Panc1 (cell line): ENCODE measurements at regions not wholly inside any gene's neighbourhood (a gene's known extent, or its start where the extent isn't known, plus 50 kb on each side); places are given as distances from the start of the nearest gene placed in this dataset.

Experiments
- ATAC-seq: fragments of 200-7000 bp; cut with Tn5 transposase; 2 replicates; pipeline ENCODE4 v1.9.1; 2020; ENCODE audit warnings: mild to moderate bottlenecking, moderate library complexity
- BruUV-seq: library from RNA; stranded (reverse); fragments of 400-500 nt; replicated peaks from 2 replicates; lab custom pipeline; 2021; lab: Mats Ljungman, UMichigan
- CTCF ChIA-PET: fragments of 300-600 bp; sonication (Branson Sonifier 250); formaldehyde crosslinking; loops from one replicate; lab custom pipeline; 2022; ENCODE audit warnings: antibody characterized with exemption; lab: Charles Lee
- POLR2A ChIA-PET: fragments of 300-600 bp; sonication (Branson Sonifier 250); formaldehyde crosslinking; loops from one replicate; lab custom pipeline; 2022; ENCODE audit warnings: antibody characterized with exemption; lab: Charles Lee
- DNase-seq: peaks from one replicate; pipeline ENCODE4 v3.0.0-alpha.2; 2010; ENCODE audit warnings: low read depth, low spot score
- H3K27ac ChIP-seq: 2 replicates; pipeline ENCODE4 v1.5.1; 2011; ENCODE audit warnings: mild to moderate bottlenecking, low read length, inconsistent platforms
- H3K27me3 ChIP-seq: fragments of 200-500 bp; sonication (Bioruptor generic); 2 replicates; pipeline ENCODE4 v1.6.0; 2014; ENCODE audit warnings: low read length, inconsistent platforms; ENCODE audit not compliant: control insufficient read depth, insufficient read depth
- H3K36me3 ChIP-seq: fragments of 200-500 bp; sonication (Bioruptor generic); 2 replicates; pipeline ENCODE4 v1.5.1; 2014; ENCODE audit warnings: inconsistent platforms, mild to moderate bottlenecking, low read length, moderate library complexity; ENCODE audit not compliant: control insufficient read depth, insufficient read depth
- H3K4me1 ChIP-seq: 2 replicates; pipeline ENCODE4 v1.5.1; 2011; ENCODE audit warnings: inconsistent platforms, mild to moderate bottlenecking, low read length, moderate library complexity; ENCODE audit not compliant: control insufficient read depth, insufficient read depth
- H3K4me3 ChIP-seq, 2 experiments: 2 replicates each; pipeline ENCODE4 v1.5.1; 2011 to 2012; ENCODE audit warnings: low read depth in 2 of 2, low read length in 2 of 2, mild to moderate bottlenecking in 2 of 2, inconsistent platforms in 1 of 2, moderate library complexity in 1 of 2
- H3K9me3 ChIP-seq: fragments of 200-500 bp; sonication (Bioruptor generic); 2 replicates; pipeline ENCODE4 v1.5.1; 2014; ENCODE audit warnings: low read depth, mild to moderate bottlenecking, inconsistent platforms, low read length, moderate library complexity; ENCODE audit not compliant: control insufficient read depth, insufficient read depth
- CTCF ChIP-seq: fragments of 450-650 bp; IDR thresholded peaks from 2 replicates; pipeline ENCODE4 v1.5.1; 2017; ENCODE audit warnings: mild to moderate bottlenecking
- POLR2AphosphoS5 ChIP-seq: IDR thresholded peaks from 2 replicates; pipeline ENCODE4 v1.6.1; 2012; ENCODE audit warnings: mild to moderate bottlenecking, low read depth, low read length, moderate library complexity
- SIN3A ChIP-seq: IDR thresholded peaks from 2 replicates; pipeline ENCODE4 v1.6.1; 2012; ENCODE audit warnings: low read depth, mild to moderate bottlenecking, low read length, moderate library complexity, borderline replicate concordance; ENCODE audit not compliant: insufficient read depth
- TCF7L2 ChIP-seq: IDR thresholded peaks from 2 replicates; pipeline ENCODE4 v1.6.1; 2011; ENCODE audit warnings: mild to moderate bottlenecking, low read depth, low read length, inconsistent platforms
- in situ Hi-C: cut with HindIII; loops from 2 replicates; pipeline ENCODE4 v1.10.0; 2016; ENCODE audit warnings: low sequenced_read_pairs, low pct_unique_long_range_greater_than_20kb
- intact Hi-C: fragments of 100-400 bp; cut with micrococcal nuclease; formaldehyde crosslinking; loops from one replicate; pipeline ENCODE4 v1.10.0; 2022; ENCODE audit not compliant: unreplicated experiment
- TF ChIP-seq, protein P1 (sequence below), 2 experiments: IDR thresholded peaks; 2 replicates each; pipeline ENCODE4 v1.6.1; 2011 to 2012; ENCODE audit warnings: low read depth in 2 of 2, control low read depth in 1 of 2, low read length in 1 of 2, mild to moderate bottlenecking in 1 of 2, moderate library complexity in 1 of 2; ENCODE audit not compliant: insufficient read depth in 1 of 2

DNA sequence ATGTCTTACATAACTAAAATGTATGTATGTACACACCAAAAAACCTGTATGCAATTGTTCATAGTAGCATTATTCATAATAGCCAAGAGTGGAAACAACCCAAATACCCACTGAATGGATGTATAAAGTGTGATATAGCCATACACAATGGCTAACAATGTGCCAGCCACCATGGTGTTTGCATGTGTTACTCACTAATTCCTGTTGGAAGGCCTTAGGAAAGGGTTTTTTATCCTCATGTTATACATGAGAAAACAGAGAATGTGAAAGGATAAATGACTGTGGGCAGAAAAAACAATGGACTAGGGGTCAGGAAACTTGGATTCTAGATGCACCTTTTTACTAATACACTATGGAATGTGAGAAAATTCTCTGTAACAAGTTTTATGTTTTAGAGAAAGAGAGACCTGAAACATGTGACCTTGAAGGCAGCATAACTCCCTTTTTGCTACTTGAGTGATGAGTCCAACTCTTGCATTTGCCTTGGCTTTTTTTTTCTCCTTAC lies 55.7 kb downstream of the TIGD2 start:
- H3K9me3 ChIP-seq, result no peaks in the 10 kb centered on the region
- no TSS peak for BruUV-seq
- no peak overlapping the region for H3K4me3 ChIP-seq
- DNase-seq (no peak), ATAC-seq (no peak)
- H3K4me1 ChIP-seq, result no peaks in the 10 kb centered on the region
- ChIA-PET CTCF (no interaction called here), POLR2A (no interaction called here)
- H3K36me3 ChIP-seq, result no peaks in the 10 kb centered on the region
- in situ Hi-C loops, result no loop called here
- intact Hi-C loops, result no loop called here
- TF ChIP-seq POLR2AphosphoS5, result no peak
- TF ChIP-seq SIN3A, result no peak
- TF ChIP-seq CTCF, result no peak
- no peak for TF ChIP-seq TCF7L2
- TF ChIP-seq, protein P1, sequence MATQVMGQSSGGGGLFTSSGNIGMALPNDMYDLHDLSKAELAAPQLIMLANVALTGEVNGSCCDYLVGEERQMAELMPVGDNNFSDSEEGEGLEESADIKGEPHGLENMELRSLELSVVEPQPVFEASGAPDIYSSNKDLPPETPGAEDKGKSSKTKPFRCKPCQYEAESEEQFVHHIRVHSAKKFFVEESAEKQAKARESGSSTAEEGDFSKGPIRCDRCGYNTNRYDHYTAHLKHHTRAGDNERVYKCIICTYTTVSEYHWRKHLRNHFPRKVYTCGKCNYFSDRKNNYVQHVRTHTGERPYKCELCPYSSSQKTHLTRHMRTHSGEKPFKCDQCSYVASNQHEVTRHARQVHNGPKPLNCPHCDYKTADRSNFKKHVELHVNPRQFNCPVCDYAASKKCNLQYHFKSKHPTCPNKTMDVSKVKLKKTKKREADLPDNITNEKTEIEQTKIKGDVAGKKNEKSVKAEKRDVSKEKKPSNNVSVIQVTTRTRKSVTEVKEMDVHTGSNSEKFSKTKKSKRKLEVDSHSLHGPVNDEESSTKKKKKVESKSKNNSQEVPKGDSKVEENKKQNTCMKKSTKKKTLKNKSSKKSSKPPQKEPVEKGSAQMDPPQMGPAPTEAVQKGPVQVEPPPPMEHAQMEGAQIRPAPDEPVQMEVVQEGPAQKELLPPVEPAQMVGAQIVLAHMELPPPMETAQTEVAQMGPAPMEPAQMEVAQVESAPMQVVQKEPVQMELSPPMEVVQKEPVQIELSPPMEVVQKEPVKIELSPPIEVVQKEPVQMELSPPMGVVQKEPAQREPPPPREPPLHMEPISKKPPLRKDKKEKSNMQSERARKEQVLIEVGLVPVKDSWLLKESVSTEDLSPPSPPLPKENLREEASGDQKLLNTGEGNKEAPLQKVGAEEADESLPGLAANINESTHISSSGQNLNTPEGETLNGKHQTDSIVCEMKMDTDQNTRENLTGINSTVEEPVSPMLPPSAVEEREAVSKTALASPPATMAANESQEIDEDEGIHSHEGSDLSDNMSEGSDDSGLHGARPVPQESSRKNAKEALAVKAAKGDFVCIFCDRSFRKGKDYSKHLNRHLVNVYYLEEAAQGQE (IDR thresholded peaks at IDR 0.05; ENCODE audit: insufficient read depth in 1 of 2, low read depth in 2 of 2, low read length in 1 of 2), result no peak
- no peaks in the 10 kb centered on the region for H3K27me3 ChIP-seq
- H3K27ac ChIP-seq, result no peak overlapping the region

DNA sequence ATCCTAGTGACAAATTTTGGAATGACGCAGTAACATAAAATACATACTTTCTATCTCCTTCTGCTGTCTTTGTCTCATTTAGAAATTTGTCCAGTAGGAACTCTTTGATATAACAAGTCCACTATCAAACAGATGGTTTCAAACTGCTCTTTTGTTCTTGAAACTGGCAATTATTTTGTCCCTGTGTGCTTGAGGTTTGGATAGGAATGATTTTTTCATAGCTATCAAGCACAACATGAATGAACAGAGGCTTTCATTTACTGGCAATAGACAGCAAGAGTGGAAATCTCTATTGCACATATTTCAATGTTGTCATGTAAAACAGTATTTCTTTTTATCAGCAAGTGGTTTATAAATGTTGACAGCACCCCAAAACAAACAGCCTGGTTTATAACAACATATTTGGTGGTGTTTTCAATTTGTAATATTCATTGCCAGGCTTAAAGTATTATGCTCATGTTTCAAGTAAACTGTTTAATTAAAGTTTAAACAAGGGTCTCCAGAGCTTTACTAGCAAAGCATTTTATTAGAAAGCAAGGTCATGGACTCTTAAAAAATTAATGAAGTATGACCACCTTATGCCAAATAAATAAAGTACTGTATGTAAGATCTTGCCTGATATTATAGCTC lies 60.0 kb downstream of the TIGD2 start:
- Histone ChIP-seq H3K27me3 (no peaks in the 10 kb centered on the region), H3K27ac (no peak overlapping the region), H3K4me1 (no peaks in the 10 kb centered on the region), H3K36me3 (no peaks in the 10 kb centered on the region), H3K4me3 (no peak overlapping the region), H3K9me3 (no peaks in the 10 kb centered on the region)
- in situ Hi-C loops, result no loop called here
- CTCF ChIA-PET, result no interaction called here
- TF ChIP-seq POLR2AphosphoS5 (no peak), TCF7L2 (no peak), CTCF (no peak), SIN3A (no peak)
- TF ChIP-seq, protein P1 (IDR thresholded peaks at IDR 0.05; ENCODE audit: insufficient read depth in 1 of 2, low read depth in 2 of 2, low read length in 1 of 2), result no peak
- BruUV-seq, result no TSS peak
- DNase-seq (no peak), ATAC-seq (no peak)
- POLR2A ChIA-PET, result no interaction called here
- intact Hi-C loops, result no loop called here
